ENCODE measurements at regions not wholly inside any gene's neighbourhood (a gene's known extent, or its start where the extent isn't known, plus 50 kb on each side); places are given as distances from the start of the nearest gene placed in this dataset.
A peak's percentile ranks its signal among the peaks of the same experiment; 100 is the strongest.

DNA sequence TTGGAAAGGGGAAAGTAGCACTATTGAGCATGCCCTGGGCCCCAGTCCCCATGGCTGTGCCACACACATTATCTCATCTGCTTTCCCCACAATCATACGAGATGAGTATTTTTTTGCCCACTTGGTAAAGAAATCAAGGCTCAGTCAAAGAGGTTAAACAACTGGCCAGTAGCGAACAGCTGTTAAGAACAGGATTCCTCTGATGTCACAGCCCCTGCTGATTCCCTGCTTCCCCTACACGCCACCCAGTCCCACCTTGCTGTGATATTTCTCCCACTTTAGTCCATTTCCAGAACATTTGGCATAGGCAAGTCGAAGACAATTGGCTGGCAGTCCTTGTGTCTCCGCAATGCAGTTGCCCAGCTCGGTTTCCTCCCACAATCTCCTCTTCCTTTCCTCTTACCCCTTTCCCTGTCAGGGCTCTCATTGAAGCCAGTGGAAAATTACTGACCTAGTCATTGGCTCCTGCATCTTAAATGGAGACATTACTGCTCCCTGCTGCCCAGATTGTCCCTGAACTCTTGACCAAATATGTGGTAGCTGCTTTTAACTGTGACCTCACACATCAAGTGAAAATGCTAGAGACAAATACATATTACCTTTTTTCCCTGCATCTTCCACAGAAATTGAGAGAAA, 56.5 kb upstream of the EEPD1 start:
- TF ChIP-seq FOXK1 (CRISPR knock-in tag; IDR thresholded peaks at IDR 0.05; ENCODE audit: borderline replicate concordance) (no peak), LEF1 (IDR thresholded peaks at IDR 0.05) (no peak), YY1 (IDR thresholded peaks at IDR 0.05; ENCODE audit: borderline replicate concordance in 1 of 3, control insufficient read depth in 1 of 3, extremely low read depth in 1 of 3, insufficient read depth in 3 of 3, insufficient read length in 1 of 3, insufficient replicate concordance in 2 of 3, low read depth in 1 of 3, low read length in 2 of 3) (no peak), EZH2 (IDR thresholded peaks at IDR 0.05; ENCODE audit: borderline replicate concordance, low read depth, low read length) (no peak), U2AF1 (optimal IDR thresholded peaks at IDR 0.05; ENCODE audit: low read depth, low read length) (no peak), GTF2A2 (tag; IDR thresholded peaks at IDR 0.05) (no peak), ZBTB8A (IDR thresholded peaks at IDR 0.05; ENCODE audit: partially characterized antibody) (no peak), JUN (IDR thresholded peaks at IDR 0.05; ENCODE audit: borderline replicate concordance, low read depth, low read length) (no peak), JUN (CRISPR knock-in tag; IDR thresholded peaks at IDR 0.05; ENCODE audit: borderline replicate concordance) (no peak)
- TF ChIP-seq, protein P1, sequence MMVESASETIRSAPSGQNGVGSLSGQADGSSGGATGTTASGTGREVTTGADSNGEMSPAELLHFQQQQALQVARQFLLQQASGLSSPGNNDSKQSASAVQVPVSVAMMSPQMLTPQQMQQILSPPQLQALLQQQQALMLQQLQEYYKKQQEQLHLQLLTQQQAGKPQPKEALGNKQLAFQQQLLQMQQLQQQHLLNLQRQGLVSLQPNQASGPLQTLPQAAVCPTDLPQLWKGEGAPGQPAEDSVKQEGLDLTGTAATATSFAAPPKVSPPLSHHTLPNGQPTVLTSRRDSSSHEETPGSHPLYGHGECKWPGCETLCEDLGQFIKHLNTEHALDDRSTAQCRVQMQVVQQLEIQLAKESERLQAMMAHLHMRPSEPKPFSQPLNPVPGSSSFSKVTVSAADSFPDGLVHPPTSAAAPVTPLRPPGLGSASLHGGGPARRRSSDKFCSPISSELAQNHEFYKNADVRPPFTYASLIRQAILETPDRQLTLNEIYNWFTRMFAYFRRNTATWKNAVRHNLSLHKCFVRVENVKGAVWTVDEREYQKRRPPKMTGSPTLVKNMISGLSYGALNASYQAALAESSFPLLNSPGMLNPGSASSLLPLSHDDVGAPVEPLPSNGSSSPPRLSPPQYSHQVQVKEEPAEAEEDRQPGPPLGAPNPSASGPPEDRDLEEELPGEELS (CRISPR knock-in tag; IDR thresholded peaks at IDR 0.05; ENCODE audit: borderline replicate concordance): no peak
- TF ChIP-seq, protein P2, sequence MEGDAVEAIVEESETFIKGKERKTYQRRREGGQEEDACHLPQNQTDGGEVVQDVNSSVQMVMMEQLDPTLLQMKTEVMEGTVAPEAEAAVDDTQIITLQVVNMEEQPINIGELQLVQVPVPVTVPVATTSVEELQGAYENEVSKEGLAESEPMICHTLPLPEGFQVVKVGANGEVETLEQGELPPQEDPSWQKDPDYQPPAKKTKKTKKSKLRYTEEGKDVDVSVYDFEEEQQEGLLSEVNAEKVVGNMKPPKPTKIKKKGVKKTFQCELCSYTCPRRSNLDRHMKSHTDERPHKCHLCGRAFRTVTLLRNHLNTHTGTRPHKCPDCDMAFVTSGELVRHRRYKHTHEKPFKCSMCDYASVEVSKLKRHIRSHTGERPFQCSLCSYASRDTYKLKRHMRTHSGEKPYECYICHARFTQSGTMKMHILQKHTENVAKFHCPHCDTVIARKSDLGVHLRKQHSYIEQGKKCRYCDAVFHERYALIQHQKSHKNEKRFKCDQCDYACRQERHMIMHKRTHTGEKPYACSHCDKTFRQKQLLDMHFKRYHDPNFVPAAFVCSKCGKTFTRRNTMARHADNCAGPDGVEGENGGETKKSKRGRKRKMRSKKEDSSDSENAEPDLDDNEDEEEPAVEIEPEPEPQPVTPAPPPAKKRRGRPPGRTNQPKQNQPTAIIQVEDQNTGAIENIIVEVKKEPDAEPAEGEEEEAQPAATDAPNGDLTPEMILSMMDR (IDR thresholded peaks at IDR 0.05 in 2 of 3, conservative IDR thresholded peaks at IDR 0.05 in 1 of 3; ENCODE audit: insufficient read depth in 2 of 3, low read depth in 1 of 3, low read length in 3 of 3): peak in 1 of 3 experiments; percentile 27; a peak in 2 of 6 replicates
